HG03575 (cell line): ENCODE measurements at regions not wholly inside any gene's neighbourhood (a gene's known extent, or its start where the extent isn't known, plus 50 kb on each side); places are given as distances from the start of the nearest gene placed in this dataset.
"Not testable (repeated sequence)": the region's sequence is repeated elsewhere in the genome, so short reads cannot be mapped to it uniquely, and the experiment has no call there.

ENCODE experiments used
- ATAC-seq: cut with Tn5 transposase; IDR thresholded peaks from one replicate; pipeline ENCODE4 v1.9.1; 2021; ENCODE audit not compliant: unreplicated experiment, insufficient number of reproducible peaks, low FRiP score; ENCODE audit errors: extremely low read depth

- no peak for ATAC-seq
These were observed 90.7 kb upstream of the NAMPT start for GRCh38 chr7:106375499-106375898.

GRCh38 chr7:106374437-106374836 is 89.7 kb upstream of the NAMPT start:
- no peak for ATAC-seq

GRCh38 chr7:106372595-106373318 is 88.0 kb upstream of the NAMPT start:
- ATAC-seq, result no peak

GRCh38 chr7:106372126-106372525 is 87.3 kb upstream of the NAMPT start:
- ATAC-seq, result no peak

GRCh38 chr7:106371629-106372028 is 86.8 kb upstream of the NAMPT start:
- no peak for ATAC-seq

- no peak for ATAC-seq
These were observed 85.8 kb upstream of the NAMPT start for GRCh38 chr7:106370542-106370941.

- ATAC-seq, result no peak
These were observed 85.0 kb upstream of the NAMPT start for GRCh38 chr7:106369816-106370215.

- no peak for ATAC-seq
These were observed 84.6 kb upstream of the NAMPT start for GRCh38 chr7:106369352-106369751.

- ATAC-seq, result no peak
These were observed 82.9 kb upstream of the NAMPT start for GRCh38 chr7:106367664-106368063.

GRCh38 chr7:106367018-106367420 is 82.2 kb upstream of the NAMPT start:
- ATAC-seq, result no peak

GRCh38 chr7:106365252-106366005 is 80.6 kb upstream of the NAMPT start:
- ATAC-seq, result peak; percentile 73

- ATAC-seq, result not testable (repeated sequence)
These were observed 77.7 kb upstream of the NAMPT start for GRCh38 chr7:106362507-106362906.

- ATAC-seq, result no peak
These were observed 73.4 kb upstream of the NAMPT start for GRCh38 chr7:106358103-106358663.

GRCh38 chr7:106357675-106358074 is 72.9 kb upstream of the NAMPT start:
- ATAC-seq, result no peak

- ATAC-seq, result no peak
These were observed 70.0 kb upstream of the NAMPT start for GRCh38 chr7:106354822-106355221.

GRCh38 chr7:106353944-106354343 is 69.2 kb upstream of the NAMPT start:
- no peak for ATAC-seq

- no peak for ATAC-seq
These were observed 63.4 kb upstream of the NAMPT start for GRCh38 chr7:106348231-106348630.

GRCh38 chr7:106347229-106347833 is 62.5 kb upstream of the NAMPT start:
- ATAC-seq, result no peak

- ATAC-seq, result peak; percentile 61
These were observed 62.0 kb upstream of the NAMPT start for GRCh38 chr7:106346678-106347217.
